Neural cell (in vitro differentiated cells): ENCODE measurements at regions not wholly inside any gene's neighbourhood (a gene's known extent, or its start where the extent isn't known, plus 50 kb on each side); places are given as distances from the start of the nearest gene placed in this dataset.

Source experiments
- H2AFZ ChIP-seq: fragments of 200-600, 300-800 bp; sonication (generic), shearing (Covaris generic); 2 replicates; pipeline ENCODE4 v1.6.0; 2014; ENCODE audit warnings: low read depth, mild to moderate bottlenecking, antibody characterized with exemption, low read length, moderate library complexity
- H3F3A ChIP-seq: fragments of 200-600 bp; shearing (Covaris generic); 2 replicates; pipeline ENCODE4 v1.6.1; 2016; ENCODE audit warnings: mild to moderate bottlenecking, moderate library complexity, mixed read lengths, antibody characterized with exemption, low read length; ENCODE audit not compliant: insufficient read depth, poor library complexity, severe bottlenecking
- H3K27ac ChIP-seq: fragments of 200-600, 300-800 bp; sonication (generic), shearing (Covaris generic); 2 replicates; pipeline ENCODE4 v1.5.1; 2014; ENCODE audit warnings: mild to moderate bottlenecking, low read length, moderate library complexity
- H3K27me3 ChIP-seq: fragments of 300-800, 200-600 bp; sonication (generic), shearing (Covaris generic); 2 replicates; pipeline ENCODE4 v1.6.0; 2014; ENCODE audit warnings: mild to moderate bottlenecking, low read depth, low read length, moderate library complexity; ENCODE audit not compliant: insufficient read depth
- H3K36me3 ChIP-seq: fragments of 300-800, 200-600 bp; sonication (generic), shearing (Covaris generic); 2 replicates; pipeline ENCODE4 v1.5.1; 2014; ENCODE audit warnings: mild to moderate bottlenecking, antibody characterized with exemption, low read length, moderate library complexity; ENCODE audit not compliant: insufficient read depth
- H3K4me2 ChIP-seq: fragments of 300-800, 200-600 bp; sonication (generic), shearing (Covaris generic); 2 replicates; pipeline ENCODE4 v1.6.0; 2014; ENCODE audit warnings: mild to moderate bottlenecking, low read length
- H3K4me3 ChIP-seq: fragments of 300-800, 200-600 bp; sonication (generic), shearing (Covaris generic); 2 replicates; pipeline ENCODE4 v1.5.1; 2014; ENCODE audit warnings: mild to moderate bottlenecking, low read length, moderate library complexity
- H3K79me2 ChIP-seq: fragments of 200-600 bp; shearing (Covaris generic); replicated peaks from 2 replicates; pipeline ENCODE4 v1.6.0; 2014; ENCODE audit warnings: mild to moderate bottlenecking, low read length, moderate library complexity; ENCODE audit not compliant: insufficient read depth
- H3K9ac ChIP-seq: fragments of 300-800, 200-600 bp; sonication (generic), shearing (Covaris generic); 2 replicates; pipeline ENCODE4 v1.6.1; 2016; ENCODE audit warnings: mild to moderate bottlenecking, low read length, mixed read lengths
- H3K9me2 ChIP-seq: fragments of 200-600 bp; shearing (Covaris generic); 2 replicates; pipeline ENCODE4 v1.6.1; 2016; ENCODE audit warnings: mild to moderate bottlenecking, low read length, mixed read lengths; ENCODE audit not compliant: insufficient read depth
- H3K9me3 ChIP-seq: fragments of 200-600, 300-800 bp; sonication (generic), shearing (Covaris generic); 2 replicates; pipeline ENCODE4 v1.6.1; 2016; ENCODE audit warnings: mild to moderate bottlenecking, mixed run types, low read length, moderate library complexity, mixed read lengths
- H4K20me1 ChIP-seq: fragments of 200-600 bp; shearing (Covaris generic); 2 replicates; pipeline ENCODE4 v1.6.1; 2016; ENCODE audit warnings: mild to moderate bottlenecking, mixed run types; ENCODE audit not compliant: insufficient read depth
- EP300 ChIP-seq: fragments of 450-650 bp; conservative IDR thresholded peaks from 2 replicates; pipeline ENCODE4 v1.6.1; 2014; ENCODE audit warnings: antibody characterized with exemption, mild to moderate bottlenecking, moderate library complexity; ENCODE audit not compliant: poor library complexity, severe bottlenecking
- EZH2 ChIP-seq: fragments of 200-600, 300-800 bp; shearing (Covaris generic), sonication (generic); IDR thresholded peaks from 2 replicates; pipeline ENCODE4 v1.6.1; 2014; ENCODE audit warnings: antibody characterized with exemption, low read length, borderline replicate concordance, mild to moderate bottlenecking; ENCODE audit not compliant: insufficient read depth, poor library complexity, severe bottlenecking
- MXI1 ChIP-seq: fragments of 450-650 bp; conservative IDR thresholded peaks from 2 replicates; pipeline ENCODE4 v1.6.1; 2014; ENCODE audit warnings: antibody characterized with exemption, mild to moderate bottlenecking; ENCODE audit not compliant: poor library complexity, severe bottlenecking
- POLR2AphosphoS5 ChIP-seq: IDR thresholded peaks from 2 replicates; pipeline ENCODE4 v1.6.1; 2012
- RAD21 ChIP-seq: fragments of 450-650 bp; conservative IDR thresholded peaks from 2 replicates; pipeline ENCODE4 v1.6.1; 2014; ENCODE audit warnings: antibody characterized with exemption, mild to moderate bottlenecking, moderate library complexity
- REST ChIP-seq: IDR thresholded peaks from 2 replicates; pipeline ENCODE4 v1.6.1; 2012; ENCODE audit warnings: borderline replicate concordance
- SMC3 ChIP-seq: fragments of 450-650 bp; conservative IDR thresholded peaks from 2 replicates; pipeline ENCODE4 v1.6.1; 2014; ENCODE audit warnings: antibody characterized with exemption, mild to moderate bottlenecking, moderate library complexity; ENCODE audit not compliant: poor library complexity
- TAF1 ChIP-seq: IDR thresholded peaks from 2 replicates; pipeline ENCODE4 v1.6.1; 2012; ENCODE audit warnings: low read depth
- TF ChIP-seq, protein P1 (sequence below): fragments of 450-650 bp; IDR thresholded peaks from 2 replicates; pipeline ENCODE4 v1.5.1; 2014; ENCODE audit warnings: antibody characterized with exemption, mild to moderate bottlenecking, moderate library complexity; ENCODE audit not compliant: poor library complexity, severe bottlenecking

- no peaks in the 10 kb centered on the region for H4K20me1 ChIP-seq
- H3F3A ChIP-seq: no peaks in the 10 kb centered on the region
- no peaks in the 10 kb centered on the region for H3K9me2 ChIP-seq
- no peaks in the 10 kb centered on the region for H3K36me3 ChIP-seq
- H3K9me3 ChIP-seq: no peaks in the 10 kb centered on the region
- no peak overlapping the region for H3K4me3 ChIP-seq
- H2AFZ ChIP-seq: no peak overlapping the region
- no peaks in the 10 kb centered on the region for H3K27me3 ChIP-seq
- no peak for TF ChIP-seq EP300
- TF ChIP-seq REST: no peak
- no peak for TF ChIP-seq EZH2
- TF ChIP-seq RAD21: no peak
- no peak for TF ChIP-seq MXI1
- TF ChIP-seq, protein P1, sequence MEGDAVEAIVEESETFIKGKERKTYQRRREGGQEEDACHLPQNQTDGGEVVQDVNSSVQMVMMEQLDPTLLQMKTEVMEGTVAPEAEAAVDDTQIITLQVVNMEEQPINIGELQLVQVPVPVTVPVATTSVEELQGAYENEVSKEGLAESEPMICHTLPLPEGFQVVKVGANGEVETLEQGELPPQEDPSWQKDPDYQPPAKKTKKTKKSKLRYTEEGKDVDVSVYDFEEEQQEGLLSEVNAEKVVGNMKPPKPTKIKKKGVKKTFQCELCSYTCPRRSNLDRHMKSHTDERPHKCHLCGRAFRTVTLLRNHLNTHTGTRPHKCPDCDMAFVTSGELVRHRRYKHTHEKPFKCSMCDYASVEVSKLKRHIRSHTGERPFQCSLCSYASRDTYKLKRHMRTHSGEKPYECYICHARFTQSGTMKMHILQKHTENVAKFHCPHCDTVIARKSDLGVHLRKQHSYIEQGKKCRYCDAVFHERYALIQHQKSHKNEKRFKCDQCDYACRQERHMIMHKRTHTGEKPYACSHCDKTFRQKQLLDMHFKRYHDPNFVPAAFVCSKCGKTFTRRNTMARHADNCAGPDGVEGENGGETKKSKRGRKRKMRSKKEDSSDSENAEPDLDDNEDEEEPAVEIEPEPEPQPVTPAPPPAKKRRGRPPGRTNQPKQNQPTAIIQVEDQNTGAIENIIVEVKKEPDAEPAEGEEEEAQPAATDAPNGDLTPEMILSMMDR: no peak
- H3K27ac ChIP-seq: no peak overlapping the region
- no peak overlapping the region for H3K9ac ChIP-seq
- no peak overlapping the region for H3K4me2 ChIP-seq
- no peaks in the 10 kb centered on the region for H3K79me2 ChIP-seq
Measured at GRCh38 chrX:16282209-16282608, 114.9 kb downstream of the MAGEB17 start.

GRCh38 chrX:16284842-16285241 is 117.6 kb downstream of the MAGEB17 start:
- no peaks in the 10 kb centered on the region for H3K9me2 ChIP-seq
- H2AFZ ChIP-seq: no peak overlapping the region
- no peak overlapping the region for H3K4me2 ChIP-seq
- no peaks in the 10 kb centered on the region for H3K27me3 ChIP-seq
- no peaks in the 10 kb centered on the region for H3K36me3 ChIP-seq
- no peak overlapping the region for H3K9ac ChIP-seq
- no peak overlapping the region for H3K4me3 ChIP-seq
- TF ChIP-seq RAD21 (no peak), TAF1 (no peak), POLR2AphosphoS5 (peak; percentile 45), EP300 (peak; percentile 87)
- no peaks in the 10 kb centered on the region for H3F3A ChIP-seq
- no peaks in the 10 kb centered on the region for H3K79me2 ChIP-seq
- H3K9me3 ChIP-seq: no peaks in the 10 kb centered on the region
- no peaks in the 10 kb centered on the region for H4K20me1 ChIP-seq
- H3K27ac ChIP-seq: no peak overlapping the region

- Histone ChIP-seq H3F3A (no peaks in the 10 kb centered on the region), H3K79me2 (no peaks in the 10 kb centered on the region), H2AFZ (no peak overlapping the region), H3K27me3 (no peaks in the 10 kb centered on the region), H3K4me2 (no peak overlapping the region), H4K20me1 (no peaks in the 10 kb centered on the region), H3K27ac (no peak overlapping the region), H3K9ac (no peak overlapping the region), H3K36me3 (no peaks in the 10 kb centered on the region), H3K9me3 (no peaks in the 10 kb centered on the region), H3K4me3 (no peak overlapping the region), H3K9me2 (no peaks in the 10 kb centered on the region)
- TF ChIP-seq TAF1: no peak
- TF ChIP-seq, protein P1: no peak
- no peak for TF ChIP-seq SMC3
- no peak for TF ChIP-seq EP300
- no peak for TF ChIP-seq REST
- no peak for TF ChIP-seq MXI1
- no peak for TF ChIP-seq RAD21
- no peak for TF ChIP-seq POLR2AphosphoS5
- no peak for TF ChIP-seq EZH2
Measured at GRCh38 chrX:16290997-16291396, 123.7 kb downstream of the MAGEB17 start.
